ENCODE measurements at regions not wholly inside any gene's neighbourhood (a gene's known extent, or its start where the extent isn't known, plus 50 kb on each side); places are given as distances from the start of the nearest gene placed in this dataset.

- Histone ChIP-seq H3K27ac (ENCODE audit: low read depth in 1 of 3, low read length in 2 of 3) (no peak overlapping the region), H3K4me1 (ENCODE audit: control insufficient read depth in 3 of 3, insufficient read depth in 2 of 3, low read depth in 1 of 3, low read length in 2 of 3) (no peaks in the 10 kb centered on the region), H3K9me3 (ENCODE audit: control insufficient read depth in 2 of 2, insufficient read depth in 1 of 2, low read depth in 1 of 2, low read length in 1 of 2) (no peaks in the 10 kb centered on the region), H3K36me3 (ENCODE audit: control insufficient read depth in 3 of 3, insufficient read depth in 2 of 3, low read depth in 1 of 3, low read length in 3 of 3) (no peaks in the 10 kb centered on the region), H3K27me3 (ENCODE audit: control insufficient read depth in 3 of 3, insufficient read depth in 3 of 3, low read length in 3 of 3) (no peaks in the 10 kb centered on the region), H3K4me3 (ENCODE audit: low read depth in 1 of 3, low read length in 3 of 3) (no peak overlapping the region)
- no peak for DNase-seq
- WGBS, 3 donors, result 83 to 94% (median 89%) methylated on average over 1 of the region's 1 CpG
- no peak for FAIRE-seq
These were observed 170.5 kb downstream of the NNT start for GRCh38 chr5:43773478-43773844.

DNA sequence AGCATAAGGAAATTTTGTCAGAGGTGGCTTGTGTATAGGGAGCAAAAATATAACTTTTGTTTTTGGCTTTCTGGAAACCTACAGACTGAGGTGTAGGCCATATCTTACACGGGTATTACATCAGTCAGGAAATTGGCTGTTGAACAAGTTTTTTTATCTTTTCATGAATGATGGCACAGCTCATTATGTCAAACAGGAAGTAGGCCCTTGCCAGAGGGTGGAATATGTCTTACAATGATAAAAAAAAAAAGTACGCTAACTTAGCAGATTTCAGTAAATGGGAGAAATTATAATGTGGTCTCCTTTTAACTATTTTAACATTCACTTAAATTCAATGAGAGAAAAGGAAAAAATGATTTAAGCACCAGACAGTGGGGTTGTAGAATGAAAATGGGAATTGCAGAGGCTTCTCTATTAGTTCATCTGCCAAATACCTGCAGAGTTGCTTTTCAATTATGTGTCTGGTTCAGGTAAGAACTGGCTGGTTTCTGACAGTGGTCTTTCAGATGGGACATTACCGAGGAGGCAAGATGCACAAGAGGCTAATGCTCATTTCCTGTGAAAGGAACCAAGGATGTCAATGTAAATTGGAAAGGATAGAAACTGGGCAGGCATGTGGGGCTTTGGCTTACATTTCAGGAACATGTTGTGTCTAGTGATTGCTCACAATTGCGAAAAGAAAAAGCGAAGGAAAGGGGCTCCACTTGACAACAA is 169.9 kb downstream of the NNT start:
- 64 to 73% (median 68%) methylated on average over 5 of the region's 5 CpGs for WGBS, 3 donors
- Histone ChIP-seq H3K36me3 (ENCODE audit: control insufficient read depth in 3 of 3, insufficient read depth in 2 of 3, low read depth in 1 of 3, low read length in 3 of 3) (no peaks in the 10 kb centered on the region), H3K4me3 (ENCODE audit: low read depth in 1 of 3, low read length in 3 of 3) (no peak overlapping the region), H3K4me1 (ENCODE audit: control insufficient read depth in 3 of 3, insufficient read depth in 2 of 3, low read depth in 1 of 3, low read length in 2 of 3) (no peaks in the 10 kb centered on the region), H3K27me3 (ENCODE audit: control insufficient read depth in 3 of 3, insufficient read depth in 3 of 3, low read length in 3 of 3) (no peaks in the 10 kb centered on the region), H3K27ac (ENCODE audit: low read depth in 1 of 3, low read length in 2 of 3) (no peak overlapping the region), H3K9me3 (ENCODE audit: control insufficient read depth in 2 of 2, insufficient read depth in 1 of 2, low read depth in 1 of 2, low read length in 1 of 2) (no peaks in the 10 kb centered on the region)
- FAIRE-seq (no peak), DNase-seq (no peak)

DNA sequence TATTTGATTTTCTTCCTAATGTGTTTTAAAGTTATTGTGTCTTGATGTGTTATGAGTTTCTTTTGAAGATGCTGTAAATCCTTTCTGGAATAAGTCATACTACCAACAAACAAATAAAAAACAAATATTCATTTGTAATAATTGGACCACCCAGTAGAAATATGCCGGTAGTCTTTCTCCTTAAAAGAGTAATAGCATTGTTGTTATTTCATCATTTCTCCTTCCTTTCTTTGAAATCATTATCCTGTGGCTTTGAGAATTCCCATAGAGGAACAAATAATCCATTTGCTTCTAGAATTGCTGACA is 169.4 kb downstream of the NNT start:
- H3K4me1 ChIP-seq (ENCODE audit: control insufficient read depth in 3 of 3, insufficient read depth in 2 of 3, low read depth in 1 of 3, low read length in 2 of 3), result no peaks in the 10 kb centered on the region
- no peak for FAIRE-seq
- H3K27ac ChIP-seq (ENCODE audit: low read depth in 1 of 3, low read length in 2 of 3), result no peak overlapping the region
- H3K27me3 ChIP-seq (ENCODE audit: control insufficient read depth in 3 of 3, insufficient read depth in 3 of 3, low read length in 3 of 3), result no peaks in the 10 kb centered on the region
- no peaks in the 10 kb centered on the region for H3K9me3 ChIP-seq (ENCODE audit: control insufficient read depth in 2 of 2, insufficient read depth in 1 of 2, low read depth in 1 of 2, low read length in 1 of 2)
- WGBS, 3 donors, result 36 to 88% (median 71%) methylated on average over 1 of the region's 1 CpG
- DNase-seq, result no peak
- no peaks in the 10 kb centered on the region for H3K36me3 ChIP-seq (ENCODE audit: control insufficient read depth in 3 of 3, insufficient read depth in 2 of 3, low read depth in 1 of 3, low read length in 3 of 3)
- no peak overlapping the region for H3K4me3 ChIP-seq (ENCODE audit: low read depth in 1 of 3, low read length in 3 of 3)

GRCh38 chr5:43771611-43772031 is 168.6 kb downstream of the NNT start:
- FAIRE-seq (no peak), DNase-seq (no peak)
- Histone ChIP-seq H3K4me1 (ENCODE audit: control insufficient read depth in 3 of 3, insufficient read depth in 2 of 3, low read depth in 1 of 3, low read length in 2 of 3) (no peaks in the 10 kb centered on the region), H3K27ac (ENCODE audit: low read depth in 1 of 3, low read length in 2 of 3) (no peak overlapping the region), H3K9me3 (ENCODE audit: control insufficient read depth in 2 of 2, insufficient read depth in 1 of 2, low read depth in 1 of 2, low read length in 1 of 2) (no peaks in the 10 kb centered on the region), H3K27me3 (ENCODE audit: control insufficient read depth in 3 of 3, insufficient read depth in 3 of 3, low read length in 3 of 3) (no peaks in the 10 kb centered on the region), H3K36me3 (ENCODE audit: control insufficient read depth in 3 of 3, insufficient read depth in 2 of 3, low read depth in 1 of 3, low read length in 3 of 3) (no peaks in the 10 kb centered on the region), H3K4me3 (ENCODE audit: low read depth in 1 of 3, low read length in 3 of 3) (no peak overlapping the region)
- 95 to 97% (median 96%) methylated on average over 3 of the region's 3 CpGs for WGBS, 3 donors

DNA sequence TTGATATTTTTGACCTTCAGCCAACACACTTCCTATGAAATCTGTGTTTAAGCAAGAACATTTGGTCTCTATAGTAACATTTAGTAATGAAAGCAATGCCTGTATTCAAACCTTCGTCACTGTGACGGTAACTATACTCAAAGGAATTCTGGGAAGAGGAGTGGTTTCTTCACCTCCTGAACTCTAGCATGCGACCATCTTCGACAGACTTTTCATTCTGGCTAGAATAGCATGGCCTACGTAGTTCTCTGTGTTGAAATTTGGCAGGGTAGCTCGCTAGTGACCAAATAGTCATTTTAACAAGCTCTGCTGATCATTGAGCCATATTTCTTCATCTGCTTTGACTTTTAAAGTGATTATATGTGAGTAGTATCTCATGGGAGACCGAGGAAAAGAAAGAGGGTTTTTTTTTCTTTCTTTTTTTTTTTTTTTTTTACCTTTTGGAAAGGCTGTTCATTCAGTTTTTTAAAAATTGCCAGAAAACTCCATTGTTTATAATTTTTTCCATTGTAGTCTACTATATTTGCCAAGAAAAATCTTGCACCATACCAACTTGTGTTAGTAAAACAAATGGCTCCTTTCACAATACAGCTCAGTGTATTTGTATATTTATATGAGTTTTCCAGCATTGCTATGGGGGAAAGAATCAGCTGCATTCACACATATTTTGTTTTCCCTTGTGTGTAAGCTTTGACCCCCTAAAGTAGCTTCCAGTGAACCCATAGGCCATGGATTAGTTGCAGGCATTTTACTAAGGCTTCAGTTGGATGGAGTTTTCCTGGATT is 166.8 kb downstream of the NNT start:
- Histone ChIP-seq H3K27me3 (ENCODE audit: control insufficient read depth in 3 of 3, insufficient read depth in 3 of 3, low read length in 3 of 3) (no peaks in the 10 kb centered on the region), H3K27ac (ENCODE audit: low read depth in 1 of 3, low read length in 2 of 3) (peak overlapping the region in 1 of 3 donors; percentile 74), H3K9me3 (ENCODE audit: control insufficient read depth in 2 of 2, insufficient read depth in 1 of 2, low read depth in 1 of 2, low read length in 1 of 2) (no peaks in the 10 kb centered on the region), H3K4me1 (ENCODE audit: control insufficient read depth in 3 of 3, insufficient read depth in 2 of 3, low read depth in 1 of 3, low read length in 2 of 3) (no peaks in the 10 kb centered on the region), H3K36me3 (ENCODE audit: control insufficient read depth in 3 of 3, insufficient read depth in 2 of 3, low read depth in 1 of 3, low read length in 3 of 3) (no peaks in the 10 kb centered on the region), H3K4me3 (ENCODE audit: low read depth in 1 of 3, low read length in 3 of 3) (no peak overlapping the region)
- FAIRE-seq (no peak), DNase-seq (peak in 1 of 2 donors; percentile 7)
- 54 to 63% (median 60%) methylated on average over 7 of the region's 7 CpGs for WGBS, 3 donors

All from small intestine (tissue), 7 donors.